ENCODE measurements at regions not wholly inside any gene's neighbourhood (a gene's known extent, or its start where the extent isn't known, plus 50 kb on each side); places are given as distances from the start of the nearest gene placed in this dataset.
"Not testable (repeated sequence)": the region's sequence is repeated elsewhere in the genome, so short reads cannot be mapped to it uniquely, and the experiment has no call there.

DNA sequence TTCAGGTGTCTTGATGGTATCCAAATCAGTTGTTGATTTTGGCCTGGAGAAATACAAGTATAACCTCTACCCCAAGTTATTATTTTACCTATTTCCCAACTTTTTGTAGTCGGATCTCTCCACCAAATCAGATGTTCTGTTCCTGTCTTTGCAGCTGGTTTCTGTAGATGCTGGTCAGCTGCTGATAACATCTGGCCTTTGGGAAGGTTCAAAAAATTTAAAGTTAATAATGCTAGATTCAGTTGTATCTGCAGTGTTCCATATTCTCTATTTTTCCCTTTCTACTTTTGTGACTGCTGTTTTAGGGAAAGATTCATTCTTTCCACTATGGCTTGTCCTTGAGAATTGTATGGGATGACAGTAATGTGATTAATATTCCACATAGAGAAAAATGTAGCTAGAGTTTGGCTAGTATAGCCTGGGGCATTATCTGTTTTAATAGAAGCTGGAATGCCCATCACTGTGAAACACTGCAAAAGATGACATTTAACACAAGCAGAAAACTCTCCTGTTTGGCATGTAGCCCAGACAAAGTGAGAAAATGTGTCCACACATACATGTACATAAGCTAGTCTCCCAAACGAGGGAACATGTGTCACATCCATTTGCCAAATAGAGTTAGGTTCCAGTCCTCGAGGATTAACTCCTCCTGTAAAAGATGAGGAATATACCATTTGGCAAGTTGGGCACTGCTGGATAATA lies 99.2 kb downstream of the ZNF100 start:
- H3K9me3 ChIP-seq (ENCODE audit: control insufficient read depth, insufficient read depth, low read length) = peaks cover 16% of the 10 kb centered on the region
- H3K4me3 ChIP-seq (ENCODE audit: low read depth, low read length); H3K27ac ChIP-seq (ENCODE audit: low read depth, low read length); H3K4me1 ChIP-seq (ENCODE audit: control insufficient read depth, insufficient read depth, low read length); H3K36me3 ChIP-seq (ENCODE audit: control insufficient read depth, insufficient read depth, low read length); H3K27me3 ChIP-seq (ENCODE audit: control insufficient read depth, insufficient read depth, low read length); H3K9ac ChIP-seq (ENCODE audit: low read depth, low read length): not testable (repeated sequence)

DNA sequence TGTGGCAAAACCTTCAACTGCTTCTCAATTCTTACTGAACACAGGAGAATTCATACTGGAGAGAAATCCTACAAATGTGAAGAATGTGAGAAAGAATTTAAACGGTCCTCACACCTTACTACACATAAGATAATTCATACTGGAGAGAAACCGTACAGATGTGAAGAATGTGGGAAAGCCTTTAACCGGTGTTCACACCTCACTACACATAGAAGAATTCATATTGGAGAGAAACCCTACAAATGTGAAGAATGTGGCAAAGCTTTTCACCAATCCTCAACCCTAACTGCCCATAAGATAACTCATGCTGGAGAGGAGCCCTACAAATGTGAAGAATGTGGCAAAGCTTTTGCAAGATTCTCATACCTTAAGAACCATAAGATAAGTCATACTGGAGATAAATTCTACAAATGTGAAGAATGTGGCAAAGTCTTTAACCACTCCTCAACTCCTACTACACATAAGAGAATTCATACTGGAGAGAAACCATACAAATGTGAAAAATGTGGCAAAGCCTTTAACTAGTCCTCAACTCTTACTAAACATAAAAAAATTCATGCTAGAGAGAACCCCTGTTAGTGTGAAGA lies 111.7 kb downstream of the ZNF100 start:
- Histone ChIP-seq H3K27ac (ENCODE audit: low read depth, low read length) (no peak overlapping the region), H3K27me3 (ENCODE audit: control insufficient read depth, insufficient read depth, low read length) (no peaks in the 10 kb centered on the region), H3K36me3 (ENCODE audit: control insufficient read depth, insufficient read depth, low read length) (no peaks in the 10 kb centered on the region), H3K4me3 (ENCODE audit: low read depth, low read length) (no peak overlapping the region), H3K9ac (ENCODE audit: low read depth, low read length) (no peak overlapping the region), H3K9me3 (ENCODE audit: control insufficient read depth, insufficient read depth, low read length) (peaks cover 54% of the 10 kb centered on the region), H3K4me1 (ENCODE audit: control insufficient read depth, insufficient read depth, low read length) (no peaks in the 10 kb centered on the region)

DNA sequence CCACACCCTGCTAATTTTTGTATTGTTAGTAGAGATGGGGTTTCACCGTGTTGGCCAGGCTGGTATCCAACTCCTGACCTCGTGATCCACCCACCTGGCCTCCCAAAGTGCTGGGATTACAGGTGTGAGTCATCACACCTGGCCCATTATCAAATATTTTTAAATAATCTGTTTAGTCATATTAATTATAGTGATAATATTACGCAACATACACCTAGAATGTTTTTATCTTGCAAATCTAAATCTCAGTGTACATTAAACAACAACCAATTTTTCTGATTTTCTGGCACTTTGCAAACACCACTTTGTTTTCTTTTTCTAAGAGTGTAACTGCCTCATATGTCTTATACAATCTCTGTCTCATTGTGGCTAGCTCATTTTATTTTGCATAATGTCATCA lies 115.9 kb downstream of the ZNF100 start:
- not testable (repeated sequence) for H3K27me3 ChIP-seq (ENCODE audit: control insufficient read depth, insufficient read depth, low read length); H3K36me3 ChIP-seq (ENCODE audit: control insufficient read depth, insufficient read depth, low read length); H3K9ac ChIP-seq (ENCODE audit: low read depth, low read length); H3K4me1 ChIP-seq (ENCODE audit: control insufficient read depth, insufficient read depth, low read length); H3K27ac ChIP-seq (ENCODE audit: low read depth, low read length); H3K4me3 ChIP-seq (ENCODE audit: low read depth, low read length)
- peaks cover 59% of the 10 kb centered on the region for H3K9me3 ChIP-seq (ENCODE audit: control insufficient read depth, insufficient read depth, low read length)

DNA sequence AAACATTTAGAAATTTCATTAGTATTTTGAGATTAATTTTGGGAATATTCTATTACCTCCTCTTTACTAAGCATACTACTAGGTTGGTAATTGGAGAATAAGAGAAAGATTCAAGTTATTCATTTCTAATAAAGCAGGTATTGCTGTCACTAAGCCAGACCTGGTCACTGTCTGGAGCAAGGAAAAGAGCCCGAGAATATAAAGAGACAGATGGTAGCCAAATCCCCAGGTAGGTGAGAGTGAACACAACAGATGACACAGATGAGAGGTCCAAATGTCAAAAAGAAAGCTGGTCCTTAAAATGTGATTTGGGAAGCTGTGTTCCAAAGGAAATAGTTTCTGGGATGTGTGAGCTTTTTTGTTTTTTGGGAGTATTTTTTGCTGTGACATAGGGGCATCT lies 128.6 kb downstream of the ZNF100 start:
- Histone ChIP-seq H3K4me3 (ENCODE audit: low read depth, low read length) (no peak overlapping the region), H3K36me3 (ENCODE audit: control insufficient read depth, insufficient read depth, low read length) (no peaks in the 10 kb centered on the region), H3K9me3 (ENCODE audit: control insufficient read depth, insufficient read depth, low read length) (peaks cover 3% of the 10 kb centered on the region), H3K27ac (ENCODE audit: low read depth, low read length) (no peak overlapping the region), H3K27me3 (ENCODE audit: control insufficient read depth, insufficient read depth, low read length) (no peaks in the 10 kb centered on the region), H3K9ac (ENCODE audit: low read depth, low read length) (no peak overlapping the region), H3K4me1 (ENCODE audit: control insufficient read depth, insufficient read depth, low read length) (no peaks in the 10 kb centered on the region)

DNA sequence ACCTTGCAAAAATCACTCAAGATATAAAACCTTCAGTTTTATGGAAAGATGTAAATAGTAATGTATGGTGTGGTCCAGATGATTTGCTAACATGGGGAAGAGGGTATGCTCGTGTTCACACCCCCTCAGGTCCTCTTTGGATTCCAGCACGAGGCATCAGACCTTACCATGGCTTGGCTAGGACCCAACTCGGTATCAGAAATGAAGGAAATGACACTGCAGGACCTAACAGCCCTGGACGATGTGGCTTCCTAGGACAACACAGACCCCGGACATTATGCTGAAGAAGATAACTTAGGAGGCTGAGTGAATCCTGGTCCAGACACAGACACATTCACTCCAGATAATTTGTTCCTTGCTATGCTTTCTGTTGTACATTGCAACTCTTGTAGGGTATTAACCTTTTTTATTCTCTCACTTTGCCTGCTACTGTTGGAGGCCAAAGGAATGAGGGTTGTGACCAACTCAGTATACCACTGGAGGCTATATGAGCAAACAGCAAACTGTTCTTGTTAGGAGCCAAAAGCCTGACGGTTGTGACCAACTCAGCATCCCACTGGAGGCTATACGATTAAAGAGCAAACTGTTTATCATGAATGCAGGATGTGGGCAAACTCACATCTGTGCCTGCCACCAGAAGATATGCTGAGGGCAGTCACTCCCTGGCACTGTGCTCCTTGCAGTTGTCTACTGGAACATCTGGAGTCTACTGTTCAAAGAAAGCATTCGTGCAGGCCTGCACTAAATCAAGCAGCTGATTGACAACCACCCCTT lies 121.7 kb downstream of the ZNF429 start:
- no peak overlapping the region for H3K4me3 ChIP-seq (ENCODE audit: low read depth, low read length)
- peaks cover 25% of the 10 kb centered on the region for H3K4me1 ChIP-seq (ENCODE audit: control insufficient read depth, insufficient read depth, low read length)
- no peaks in the 10 kb centered on the region for H3K36me3 ChIP-seq (ENCODE audit: control insufficient read depth, insufficient read depth, low read length)
- H3K9ac ChIP-seq (ENCODE audit: low read depth, low read length) = no peak overlapping the region
- H3K9me3 ChIP-seq (ENCODE audit: control insufficient read depth, insufficient read depth, low read length) = peaks cover 3% of the 10 kb centered on the region
- no peak overlapping the region for H3K27ac ChIP-seq (ENCODE audit: low read depth, low read length)
- H3K27me3 ChIP-seq (ENCODE audit: control insufficient read depth, insufficient read depth, low read length) = no peaks in the 10 kb centered on the region

DNA sequence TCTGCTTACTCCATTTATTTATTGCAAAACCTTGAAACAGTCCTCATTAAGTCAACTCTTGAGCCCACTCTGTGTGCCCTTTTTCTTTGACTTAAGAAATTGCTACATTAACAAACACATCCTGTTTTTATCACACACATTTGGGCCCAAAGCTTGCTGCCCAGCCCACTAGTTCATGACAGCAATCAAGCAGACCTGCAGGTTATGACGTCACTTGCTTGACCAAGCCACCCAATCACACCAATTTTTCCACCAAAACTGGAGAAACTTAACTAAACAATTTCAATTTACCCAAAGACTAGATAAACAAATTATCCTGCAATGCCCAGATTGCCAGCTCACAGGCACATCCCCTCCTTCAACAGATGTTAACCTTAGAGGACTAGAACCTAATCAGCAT lies 120.7 kb downstream of the ZNF429 start:
- no peak overlapping the region for H3K27ac ChIP-seq (ENCODE audit: low read depth, low read length)
- H3K27me3 ChIP-seq (ENCODE audit: control insufficient read depth, insufficient read depth, low read length) = no peaks in the 10 kb centered on the region
- peaks cover 12% of the 10 kb centered on the region for H3K9me3 ChIP-seq (ENCODE audit: control insufficient read depth, insufficient read depth, low read length)
- H3K36me3 ChIP-seq (ENCODE audit: control insufficient read depth, insufficient read depth, low read length) = no peaks in the 10 kb centered on the region
- H3K4me1 ChIP-seq (ENCODE audit: control insufficient read depth, insufficient read depth, low read length) = peaks cover 23% of the 10 kb centered on the region
- no peak overlapping the region for H3K9ac ChIP-seq (ENCODE audit: low read depth, low read length)
- no peak overlapping the region for H3K4me3 ChIP-seq (ENCODE audit: low read depth, low read length)

DNA sequence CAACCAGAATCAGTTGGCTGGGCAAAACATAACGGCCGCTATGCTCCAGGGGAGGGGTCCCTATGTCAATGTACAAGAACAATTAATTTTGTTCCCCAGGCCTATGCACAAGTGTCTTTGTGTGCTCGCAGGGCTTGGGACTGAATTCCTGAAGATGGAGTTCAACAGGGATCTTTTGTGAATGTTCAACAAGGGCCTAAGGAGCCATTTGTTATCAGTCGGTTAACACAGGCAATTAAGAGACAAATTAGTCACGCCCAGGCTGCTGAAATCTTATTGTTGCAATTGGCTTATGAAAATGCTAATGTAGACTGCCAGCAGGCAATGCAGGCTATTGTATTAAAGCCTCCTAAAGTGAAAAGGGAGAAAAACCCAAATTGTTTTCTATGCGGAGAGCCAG lies 117.5 kb downstream of the ZNF429 start:
- Histone ChIP-seq H3K9ac (ENCODE audit: low read depth, low read length) (no peak overlapping the region), H3K9me3 (ENCODE audit: control insufficient read depth, insufficient read depth, low read length) (peaks cover 12% of the 10 kb centered on the region)

DNA sequence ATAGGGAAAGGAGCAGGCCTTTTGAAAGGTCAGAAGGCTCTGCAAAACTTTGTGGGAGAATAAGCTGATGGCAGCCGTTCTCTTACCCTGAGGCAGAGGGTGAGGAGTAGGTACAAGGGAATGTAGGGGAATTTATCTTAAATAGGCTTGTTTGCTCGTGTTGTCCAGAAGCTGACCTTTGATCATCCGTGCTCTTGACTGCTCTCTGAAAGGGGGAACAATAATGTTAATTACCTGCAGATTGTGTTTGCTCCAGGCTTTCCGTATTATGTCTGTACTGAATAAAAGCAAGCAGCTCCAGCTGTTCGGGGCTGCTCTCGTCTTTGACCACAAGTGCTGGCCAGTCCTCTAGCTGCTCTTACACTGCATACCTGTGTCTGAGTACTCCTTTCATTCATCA lies 116.3 kb downstream of the ZNF429 start:
- H3K9me3 ChIP-seq (ENCODE audit: control insufficient read depth, insufficient read depth, low read length) = peaks cover 9% of the 10 kb centered on the region

More for the DNA sequence above, 117.5 kb downstream of the ZNF429 start:
- no peak overlapping the region for H3K4me3 ChIP-seq (ENCODE audit: low read depth, low read length)
- no peaks in the 10 kb centered on the region for H3K27me3 ChIP-seq (ENCODE audit: control insufficient read depth, insufficient read depth, low read length)
- no peaks in the 10 kb centered on the region for H3K36me3 ChIP-seq (ENCODE audit: control insufficient read depth, insufficient read depth, low read length)
- H3K4me1 ChIP-seq (ENCODE audit: control insufficient read depth, insufficient read depth, low read length) = peaks cover 22% of the 10 kb centered on the region
- H3K27ac ChIP-seq (ENCODE audit: low read depth, low read length) = no peak overlapping the region

DNA sequence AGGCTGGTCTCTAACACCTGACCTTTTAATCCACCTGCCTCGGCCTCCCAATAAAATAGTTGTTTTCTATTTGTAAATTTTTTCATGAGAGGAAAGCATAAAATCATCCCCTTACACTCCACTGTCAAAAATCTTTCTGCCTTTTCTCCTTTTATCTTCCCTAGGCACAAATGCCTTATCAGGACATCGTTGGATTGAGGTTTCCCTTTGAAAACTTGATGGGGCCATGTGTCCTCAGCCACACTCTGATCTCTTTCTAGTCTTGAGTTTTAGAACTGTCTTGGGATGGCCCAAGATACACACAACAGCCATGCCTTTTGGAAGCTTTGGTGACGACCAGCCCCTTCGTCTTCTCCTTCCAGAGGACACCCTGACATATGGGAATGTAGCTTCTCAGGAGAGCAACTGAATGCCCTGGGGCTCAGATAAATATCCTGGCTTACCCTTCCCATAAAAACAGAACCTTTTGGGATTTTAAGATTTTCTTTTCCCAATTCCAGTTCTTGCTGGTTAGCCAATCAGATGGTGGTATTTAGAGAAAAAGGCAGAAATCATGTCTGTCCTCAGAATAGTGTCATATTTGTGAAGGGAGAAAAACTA lies 112.4 kb downstream of the ZNF429 start:
- Histone ChIP-seq H3K9me3 (ENCODE audit: control insufficient read depth, insufficient read depth, low read length) (peaks cover 21% of the 10 kb centered on the region), H3K27ac (ENCODE audit: low read depth, low read length) (no peak overlapping the region)

More for the DNA sequence above, 116.3 kb downstream of the ZNF429 start:
- Histone ChIP-seq H3K4me1 (ENCODE audit: control insufficient read depth, insufficient read depth, low read length) (peaks cover 22% of the 10 kb centered on the region), H3K9ac (ENCODE audit: low read depth, low read length) (no peak overlapping the region), H3K36me3 (ENCODE audit: control insufficient read depth, insufficient read depth, low read length) (no peaks in the 10 kb centered on the region), H3K27ac (ENCODE audit: low read depth, low read length) (no peak overlapping the region), H3K4me3 (ENCODE audit: low read depth, low read length) (no peak overlapping the region), H3K27me3 (ENCODE audit: control insufficient read depth, insufficient read depth, low read length) (no peaks in the 10 kb centered on the region)

DNA sequence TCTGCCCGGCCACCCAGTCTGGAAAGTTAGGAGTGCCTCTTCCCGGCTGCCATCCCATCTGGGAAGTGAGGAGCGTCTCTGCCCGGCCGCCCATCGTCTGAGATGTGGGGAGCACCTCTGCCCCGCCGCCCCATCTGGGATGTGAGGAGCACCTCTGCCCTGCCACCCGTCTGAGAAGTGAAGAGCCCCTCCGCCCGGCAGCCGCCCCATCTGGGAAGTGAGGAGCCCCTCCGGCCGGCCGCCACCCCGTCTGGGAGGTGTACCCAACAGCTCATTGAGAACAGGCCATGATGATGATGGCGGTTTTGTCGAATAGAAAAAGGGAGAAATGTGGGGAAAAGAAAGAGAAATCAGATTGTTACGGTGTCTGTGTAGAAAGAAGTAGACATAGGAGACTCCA lies 109.4 kb downstream of the ZNF429 start:
- peaks cover 12% of the 10 kb centered on the region for H3K9me3 ChIP-seq (ENCODE audit: control insufficient read depth, insufficient read depth, low read length)
- not testable (repeated sequence) for H3K9ac ChIP-seq (ENCODE audit: low read depth, low read length); H3K27me3 ChIP-seq (ENCODE audit: control insufficient read depth, insufficient read depth, low read length)

More for the DNA sequence above, 112.4 kb downstream of the ZNF429 start:
- no peaks in the 10 kb centered on the region for H3K27me3 ChIP-seq (ENCODE audit: control insufficient read depth, insufficient read depth, low read length)
- H3K4me1 ChIP-seq (ENCODE audit: control insufficient read depth, insufficient read depth, low read length) = no peaks in the 10 kb centered on the region
- H3K9ac ChIP-seq (ENCODE audit: low read depth, low read length) = no peak overlapping the region
- no peak overlapping the region for H3K4me3 ChIP-seq (ENCODE audit: low read depth, low read length)
- H3K36me3 ChIP-seq (ENCODE audit: control insufficient read depth, insufficient read depth, low read length) = no peaks in the 10 kb centered on the region

DNA sequence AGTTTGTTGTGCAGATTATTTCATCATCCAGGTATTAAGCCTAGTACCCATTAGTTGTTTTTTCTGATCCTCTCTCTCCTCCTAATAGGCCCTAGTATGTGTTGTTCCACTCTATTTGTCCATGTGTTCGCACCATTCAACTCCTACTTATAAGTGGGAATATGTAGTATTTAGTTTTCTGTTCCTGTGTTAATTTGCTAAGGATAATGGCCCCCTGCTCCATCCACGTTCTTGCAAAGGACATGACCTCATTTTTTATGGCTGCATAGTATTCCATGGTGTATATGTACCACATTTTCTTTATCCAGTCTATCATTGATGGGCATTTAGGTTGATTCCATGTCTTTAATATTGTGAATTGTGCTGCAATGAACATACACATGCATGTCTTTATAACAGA lies 107.8 kb downstream of the ZNF429 start:
- H3K9ac ChIP-seq (ENCODE audit: low read depth, low read length); H3K27me3 ChIP-seq (ENCODE audit: control insufficient read depth, insufficient read depth, low read length); H3K27ac ChIP-seq (ENCODE audit: low read depth, low read length); H3K4me1 ChIP-seq (ENCODE audit: control insufficient read depth, insufficient read depth, low read length); H3K36me3 ChIP-seq (ENCODE audit: control insufficient read depth, insufficient read depth, low read length); H3K4me3 ChIP-seq (ENCODE audit: low read depth, low read length): not testable (repeated sequence)
- peaks cover 12% of the 10 kb centered on the region for H3K9me3 ChIP-seq (ENCODE audit: control insufficient read depth, insufficient read depth, low read length)

More for the DNA sequence above, 109.4 kb downstream of the ZNF429 start:
- H3K36me3 ChIP-seq (ENCODE audit: control insufficient read depth, insufficient read depth, low read length); H3K27ac ChIP-seq (ENCODE audit: low read depth, low read length); H3K4me3 ChIP-seq (ENCODE audit: low read depth, low read length); H3K4me1 ChIP-seq (ENCODE audit: control insufficient read depth, insufficient read depth, low read length): not testable (repeated sequence)

Data from HUES48 (cell line).